Neural progenitor cell (in vitro differentiated cells): ENCODE measurements at regions not wholly inside any gene's neighbourhood (a gene's known extent, or its start where the extent isn't known, plus 50 kb on each side); places are given as distances from the start of the nearest gene placed in this dataset.

ENCODE experiments used
- DNase-seq: peaks from one replicate; pipeline ENCODE4 v3.0.0-alpha.2; 2016; ENCODE audit warnings: low spot score
- H2AFZ ChIP-seq: fragments of 200-600 bp; sonication (generic); replicated peaks from 2 replicates; pipeline ENCODE4 v1.6.1; 2016; ENCODE audit warnings: antibody characterized with exemption
- H3F3A ChIP-seq: fragments of 200-600 bp; sonication (generic); 2 replicates; pipeline ENCODE4 v1.6.1; 2016; ENCODE audit warnings: antibody characterized with exemption, low read depth
- H3K27ac ChIP-seq: fragments of 200-600 bp; sonication (generic); 2 replicates; pipeline ENCODE4 v1.5.1; 2016; ENCODE audit warnings: mild to moderate bottlenecking
- H3K27me3 ChIP-seq: fragments of 200-600 bp; sonication (generic); 2 replicates; pipeline ENCODE4 v1.6.1; 2016; ENCODE audit warnings: mild to moderate bottlenecking, moderate library complexity
- H3K36me3 ChIP-seq: fragments of 200-600 bp; sonication (generic); 2 replicates; pipeline ENCODE4 v1.5.1; 2016
- H3K4me1 ChIP-seq: fragments of 200-600 bp; sonication (generic); 2 replicates; pipeline ENCODE4 v1.6.1; 2016; ENCODE audit warnings: mixed run types
- H3K4me2 ChIP-seq: fragments of 200-600 bp; sonication (generic); 2 replicates; pipeline ENCODE4 v1.6.1; 2016
- H3K4me3 ChIP-seq: fragments of 200-600 bp; sonication (generic); 2 replicates; pipeline ENCODE4 v1.5.1; 2016
- H3K79me2 ChIP-seq: fragments of 200-600 bp; sonication (generic); 2 replicates; pipeline ENCODE4 v1.6.1; 2016; ENCODE audit warnings: low read depth
- H3K9ac ChIP-seq: fragments of 200-600 bp; sonication (generic); 2 replicates; pipeline ENCODE4 v1.6.1; 2016
- H3K9me3 ChIP-seq: fragments of 200-600 bp; sonication (generic); 2 replicates; pipeline ENCODE4 v1.5.1; 2016; ENCODE audit warnings: low read depth
- H4K20me1 ChIP-seq: fragments of 200-600 bp; sonication (generic); 2 replicates; pipeline ENCODE4 v1.6.1; 2016; ENCODE audit warnings: low read depth
- H3K27ac Mint-ChIP-seq: 3 replicates; pipeline ENCODE4 v1.8.0; 2021; ENCODE audit warnings: mixed read lengths
- H3K27me3 Mint-ChIP-seq: 2 replicates; pipeline ENCODE4 v1.8.0; 2022; ENCODE audit warnings: low read depth, mild to moderate bottlenecking, inconsistent platforms, moderate library complexity, mixed read lengths; ENCODE audit not compliant: insufficient read depth
- H3K36me3 Mint-ChIP-seq: 3 replicates; pipeline ENCODE4 v1.8.0; 2021; ENCODE audit warnings: mixed read lengths
- H3K4me1 Mint-ChIP-seq: 3 replicates; pipeline ENCODE4 v1.8.0; 2021; ENCODE audit warnings: mixed read lengths
- H3K4me3 Mint-ChIP-seq: 3 replicates; pipeline ENCODE4 v1.8.0; 2021; ENCODE audit warnings: mild to moderate bottlenecking, moderate library complexity, mixed read lengths
- H3K9me3 Mint-ChIP-seq: 3 replicates; pipeline ENCODE4 v1.8.0; 2020; ENCODE audit warnings: mixed read lengths
- EZH2 ChIP-seq: fragments of 200-600 bp; sonication (generic); IDR thresholded peaks from 2 replicates; pipeline ENCODE4 v1.6.1; 2017; ENCODE audit warnings: antibody characterized with exemption, mild to moderate bottlenecking, moderate library complexity
- EZH2phosphoT487 ChIP-seq: fragments of 200-600 bp; sonication (generic); IDR thresholded peaks from 2 replicates; pipeline ENCODE4 v1.6.1; 2017; ENCODE audit warnings: antibody characterized with exemption
- TF ChIP-seq, protein P1 (sequence below): fragments of 200-600 bp; sonication (generic); IDR thresholded peaks from 2 replicates; pipeline ENCODE4 v1.5.1; 2017; ENCODE audit warnings: antibody characterized with exemption, mild to moderate bottlenecking

DNA sequence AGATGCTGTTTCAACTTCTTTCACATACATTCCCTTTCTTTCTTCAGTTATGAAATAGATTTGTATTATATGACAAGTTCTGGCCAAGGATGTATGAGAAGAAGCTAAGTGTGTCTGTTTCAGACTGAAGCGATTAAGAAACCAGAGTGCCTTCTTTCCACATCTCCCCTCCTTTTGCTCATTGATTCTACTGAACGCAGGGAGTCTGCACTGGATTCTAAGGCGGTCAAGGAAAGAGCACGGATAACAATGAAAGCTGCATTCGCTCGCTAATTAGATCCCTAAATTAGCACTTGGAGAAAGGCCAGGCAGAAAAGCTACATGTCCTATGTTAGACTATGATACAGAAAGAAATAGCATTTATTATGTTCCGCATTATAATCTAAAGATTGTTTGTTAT is 267.7 kb downstream of the HAO1 start:
- H4K20me1 ChIP-seq = no peaks in the 10 kb centered on the region
- peak; percentile 69 for DNase-seq
- H3K4me2 ChIP-seq = peak overlapping the region; percentile 42

DNA sequence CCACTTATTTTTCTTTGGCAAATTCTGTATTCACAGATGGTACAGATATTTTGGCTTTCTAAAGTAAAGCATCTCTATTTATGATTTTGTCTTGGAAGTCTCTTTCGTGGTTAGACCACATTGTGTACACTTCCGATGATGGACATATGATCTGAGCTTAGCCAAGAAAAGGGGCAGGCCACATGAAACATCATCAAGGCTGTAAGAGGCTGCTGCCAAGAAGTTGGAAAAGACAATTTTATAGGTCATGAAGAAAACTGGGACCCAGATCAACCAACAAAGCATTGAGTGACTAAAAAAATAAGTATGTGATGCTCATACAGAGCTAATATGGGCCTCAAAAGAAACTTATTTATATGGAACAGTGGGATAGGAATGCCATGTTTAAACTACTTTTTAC is 266.4 kb downstream of the HAO1 start:
- TF ChIP-seq EZH2phosphoT487 (no peak), EZH2 (no peak)
- TF ChIP-seq, protein P1, sequence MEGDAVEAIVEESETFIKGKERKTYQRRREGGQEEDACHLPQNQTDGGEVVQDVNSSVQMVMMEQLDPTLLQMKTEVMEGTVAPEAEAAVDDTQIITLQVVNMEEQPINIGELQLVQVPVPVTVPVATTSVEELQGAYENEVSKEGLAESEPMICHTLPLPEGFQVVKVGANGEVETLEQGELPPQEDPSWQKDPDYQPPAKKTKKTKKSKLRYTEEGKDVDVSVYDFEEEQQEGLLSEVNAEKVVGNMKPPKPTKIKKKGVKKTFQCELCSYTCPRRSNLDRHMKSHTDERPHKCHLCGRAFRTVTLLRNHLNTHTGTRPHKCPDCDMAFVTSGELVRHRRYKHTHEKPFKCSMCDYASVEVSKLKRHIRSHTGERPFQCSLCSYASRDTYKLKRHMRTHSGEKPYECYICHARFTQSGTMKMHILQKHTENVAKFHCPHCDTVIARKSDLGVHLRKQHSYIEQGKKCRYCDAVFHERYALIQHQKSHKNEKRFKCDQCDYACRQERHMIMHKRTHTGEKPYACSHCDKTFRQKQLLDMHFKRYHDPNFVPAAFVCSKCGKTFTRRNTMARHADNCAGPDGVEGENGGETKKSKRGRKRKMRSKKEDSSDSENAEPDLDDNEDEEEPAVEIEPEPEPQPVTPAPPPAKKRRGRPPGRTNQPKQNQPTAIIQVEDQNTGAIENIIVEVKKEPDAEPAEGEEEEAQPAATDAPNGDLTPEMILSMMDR = no peak
- Histone ChIP-seq H3K9me3 (no peaks in the 10 kb centered on the region), H3F3A (no peaks in the 10 kb centered on the region), H3K27me3 (no peaks in the 10 kb centered on the region), H3K9ac (no peak overlapping the region), H3K4me2 (no peak overlapping the region), H3K4me3 (no peak overlapping the region), H2AFZ (no peak overlapping the region), H4K20me1 (no peaks in the 10 kb centered on the region), H3K27ac (no peak overlapping the region), H3K79me2 (no peaks in the 10 kb centered on the region), H3K4me1 (peaks cover 10% of the 10 kb centered on the region), H3K36me3 (no peaks in the 10 kb centered on the region)
- peaks cover 2% of the 10 kb centered on the region for H3K9me3 Mint-ChIP-seq
- no peak overlapping the region for H3K4me3 Mint-ChIP-seq
- peaks cover 4% of the 10 kb centered on the region for H3K4me1 Mint-ChIP-seq
- DNase-seq = no peak
- H3K27me3 Mint-ChIP-seq = peaks cover 2% of the 10 kb centered on the region
- H3K36me3 Mint-ChIP-seq = no peaks in the 10 kb centered on the region
- no peak overlapping the region for H3K27ac Mint-ChIP-seq

More for the DNA sequence above, 267.7 kb downstream of the HAO1 start:
- Histone ChIP-seq H3F3A (no peaks in the 10 kb centered on the region), H3K4me1 (peaks cover 10% of the 10 kb centered on the region), H3K9ac (no peak overlapping the region), H3K36me3 (no peaks in the 10 kb centered on the region), H3K27ac (no peak overlapping the region), H2AFZ (peak overlapping the region; percentile 56), H3K27me3 (no peaks in the 10 kb centered on the region), H3K79me2 (no peaks in the 10 kb centered on the region), H3K4me3 (no peak overlapping the region), H3K9me3 (no peaks in the 10 kb centered on the region)
- TF ChIP-seq EZH2 = no peak
- TF ChIP-seq EZH2phosphoT487 = no peak
- TF ChIP-seq, protein P1 = no peak
- Mint-ChIP-seq H3K36me3 (no peaks in the 10 kb centered on the region), H3K27me3 (peaks cover 2% of the 10 kb centered on the region), H3K4me3 (no peak overlapping the region), H3K9me3 (peaks cover 2% of the 10 kb centered on the region), H3K4me1 (peaks cover 4% of the 10 kb centered on the region), H3K27ac (no peak overlapping the region)

DNA sequence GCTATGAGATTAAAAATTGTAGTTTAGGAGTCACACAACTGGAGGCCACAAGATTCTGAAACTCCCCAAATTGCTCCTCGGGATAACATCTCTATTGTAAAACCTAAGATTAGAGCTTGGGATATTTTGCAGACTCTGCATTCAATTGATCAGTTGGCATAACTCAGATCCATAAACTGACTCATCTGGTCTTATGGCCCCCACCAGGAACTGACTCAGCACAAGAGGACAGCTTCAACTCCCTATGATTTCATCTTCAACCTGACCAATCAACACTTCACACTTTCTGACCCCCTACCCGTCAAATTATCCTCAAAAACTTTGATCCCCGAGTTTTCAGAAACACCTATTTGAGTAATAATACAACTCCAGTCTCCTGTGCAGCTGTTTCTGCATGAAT is 257.3 kb downstream of the HAO1 start:
- no peak overlapping the region for H3K9ac ChIP-seq
- no peak overlapping the region for H3K4me3 ChIP-seq
- no peak for DNase-seq
- no peaks in the 10 kb centered on the region for H3K27me3 ChIP-seq
- no peaks in the 10 kb centered on the region for H3K9me3 Mint-ChIP-seq
- no peaks in the 10 kb centered on the region for H3K27me3 Mint-ChIP-seq
- H2AFZ ChIP-seq = no peak overlapping the region
- no peaks in the 10 kb centered on the region for H3F3A ChIP-seq
- no peak overlapping the region for H3K27ac Mint-ChIP-seq
- no peaks in the 10 kb centered on the region for H4K20me1 ChIP-seq
- no peaks in the 10 kb centered on the region for H3K36me3 ChIP-seq
- no peaks in the 10 kb centered on the region for H3K4me1 Mint-ChIP-seq
- no peak overlapping the region for H3K4me3 Mint-ChIP-seq
- H3K79me2 ChIP-seq = no peaks in the 10 kb centered on the region
- H3K4me1 ChIP-seq = no peaks in the 10 kb centered on the region
- H3K4me2 ChIP-seq = no peak overlapping the region
- no peak overlapping the region for H3K27ac ChIP-seq
- no peak for TF ChIP-seq EZH2phosphoT487
- TF ChIP-seq EZH2 = no peak
- no peaks in the 10 kb centered on the region for H3K36me3 Mint-ChIP-seq
- H3K9me3 ChIP-seq = no peaks in the 10 kb centered on the region

DNA sequence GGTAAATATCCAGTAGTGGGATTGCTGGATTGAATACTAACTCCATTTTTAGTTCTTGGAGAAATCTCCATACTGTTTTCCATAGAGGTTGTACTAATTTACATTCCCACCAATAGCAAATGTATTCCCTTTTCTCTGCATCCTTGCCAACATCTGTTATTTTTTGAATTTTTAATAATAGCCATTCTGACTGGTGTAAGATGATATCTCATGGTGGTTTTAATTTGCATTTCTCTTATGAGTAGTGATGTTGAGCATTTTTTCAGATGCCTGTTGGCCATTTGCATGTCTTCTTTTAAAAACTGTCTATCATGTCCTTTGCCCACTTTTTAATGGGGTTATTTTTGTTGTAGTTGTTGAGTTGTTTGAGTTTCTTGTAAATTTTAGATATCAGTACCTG is 253.2 kb downstream of the HAO1 start:
- Histone ChIP-seq H3K36me3 (no peaks in the 10 kb centered on the region), H3F3A (no peaks in the 10 kb centered on the region), H3K27ac (no peak overlapping the region), H3K9ac (no peak overlapping the region), H3K4me2 (no peak overlapping the region), H4K20me1 (no peaks in the 10 kb centered on the region), H3K27me3 (no peaks in the 10 kb centered on the region), H3K4me1 (no peaks in the 10 kb centered on the region), H3K79me2 (no peaks in the 10 kb centered on the region), H3K9me3 (no peaks in the 10 kb centered on the region), H3K4me3 (no peak overlapping the region), H2AFZ (no peak overlapping the region)
- no peak overlapping the region for H3K4me3 Mint-ChIP-seq
- TF ChIP-seq EZH2 (no peak), EZH2phosphoT487 (no peak)
- TF ChIP-seq, protein P1 = no peak
- H3K9me3 Mint-ChIP-seq = no peaks in the 10 kb centered on the region
- no peaks in the 10 kb centered on the region for H3K27me3 Mint-ChIP-seq
- no peaks in the 10 kb centered on the region for H3K36me3 Mint-ChIP-seq
- no peak overlapping the region for H3K27ac Mint-ChIP-seq
- no peaks in the 10 kb centered on the region for H3K4me1 Mint-ChIP-seq
- no peak for DNase-seq
